ENCODE measurements at regions not wholly inside any gene's neighbourhood (a gene's known extent, or its start where the extent isn't known, plus 50 kb on each side); places are given as distances from the start of the nearest gene placed in this dataset.
"Not testable (repeated sequence)": the region's sequence is repeated elsewhere in the genome, so short reads cannot be mapped to it uniquely, and the experiment has no call there.

GRCh38 chrX:40530509-40530908 is 50.3 kb upstream of the ATP6AP2 start:
- no peak for DNase-seq

DNA sequence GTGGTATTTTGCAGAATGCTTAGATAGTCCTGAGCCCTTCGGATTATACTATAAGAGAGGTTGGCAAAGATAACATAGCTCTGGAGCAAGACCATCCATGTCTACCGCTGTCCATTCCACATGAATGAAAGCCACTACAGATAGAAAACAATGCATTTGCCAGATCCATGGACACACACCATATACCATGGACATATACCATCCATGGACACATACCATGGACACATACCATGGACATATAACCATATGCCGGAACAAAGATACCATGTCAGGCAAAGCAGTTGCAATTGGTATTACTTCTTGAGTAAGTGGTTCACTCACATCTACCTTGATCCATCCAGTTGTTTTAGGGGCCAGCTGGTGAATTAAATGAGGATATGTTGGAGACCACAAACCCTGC is 53.2 kb upstream of the ATP6AP2 start:
- no peak for DNase-seq

DNA sequence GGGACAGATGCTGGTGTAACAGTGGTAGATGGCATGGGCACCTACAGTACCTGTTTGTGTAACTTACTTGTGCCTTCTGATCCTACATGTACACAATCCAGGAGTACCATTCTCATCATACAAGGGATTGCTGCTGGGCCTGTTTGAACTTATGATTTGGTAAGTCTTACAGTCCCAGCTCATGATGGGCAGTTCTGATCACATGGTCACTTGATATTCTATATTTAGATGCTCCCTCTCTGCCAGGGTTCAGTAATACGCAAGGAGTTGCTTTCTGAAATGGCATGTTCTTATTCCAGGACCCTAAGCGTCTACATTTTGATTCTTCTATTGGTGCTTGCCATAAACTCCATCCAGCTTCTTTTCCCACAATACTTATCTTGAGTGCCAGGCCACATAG is 54.4 kb upstream of the ATP6AP2 start:
- no peak for DNase-seq

DNA sequence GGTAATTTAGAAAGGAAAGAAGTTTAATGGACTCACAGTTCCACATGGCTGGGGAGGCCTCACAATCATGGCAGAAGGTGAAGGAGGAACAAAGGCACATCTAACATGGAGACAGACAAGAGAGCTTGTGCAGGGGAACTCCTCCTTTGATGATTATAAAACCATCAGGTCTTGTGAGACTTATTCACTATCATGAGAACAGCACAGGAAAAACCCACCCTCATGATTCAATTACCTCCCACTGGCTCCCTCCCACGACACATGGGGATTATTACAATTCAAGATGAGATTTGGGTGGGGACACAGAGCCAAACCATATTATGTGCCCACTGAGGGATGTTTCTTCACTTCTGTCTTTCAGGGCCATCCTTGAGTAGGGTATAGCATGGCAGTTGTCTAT is 54.9 kb upstream of the ATP6AP2 start:
- DNase-seq: not testable (repeated sequence)

GRCh38 chrX:40524423-40524822 is 56.3 kb upstream of the ATP6AP2 start:
- no peak for DNase-seq

- no peak for DNase-seq
These were observed 56.9 kb upstream of the ATP6AP2 start for GRCh38 chrX:40523852-40524251.

GRCh38 chrX:40521868-40522450 is 58.8 kb upstream of the ATP6AP2 start:
- DNase-seq: no peak

GRCh38 chrX:40514376-40514775 is 66.4 kb upstream of the ATP6AP2 start:
- DNase-seq: no peak

DNA sequence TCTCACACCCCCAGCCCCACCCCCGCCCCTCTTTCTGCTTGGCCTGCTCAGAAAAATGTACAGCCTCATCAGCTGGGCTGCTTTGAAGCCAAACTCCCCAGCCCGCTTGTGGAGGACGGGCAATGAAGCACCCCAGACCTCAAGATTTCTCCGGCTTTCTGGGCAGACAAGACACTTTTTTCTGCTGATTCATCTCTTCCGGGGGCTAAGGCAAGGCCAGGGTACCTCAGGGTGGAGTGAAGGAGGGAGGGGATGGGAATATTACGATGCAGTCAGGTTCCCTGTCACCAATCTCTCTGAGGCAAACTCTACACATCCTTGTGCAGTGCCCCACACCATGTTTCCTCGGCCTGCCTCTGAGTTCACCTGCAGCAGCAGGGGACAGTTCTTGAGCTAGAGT is 66.9 kb upstream of the ATP6AP2 start:
- DNase-seq: no peak

DNA sequence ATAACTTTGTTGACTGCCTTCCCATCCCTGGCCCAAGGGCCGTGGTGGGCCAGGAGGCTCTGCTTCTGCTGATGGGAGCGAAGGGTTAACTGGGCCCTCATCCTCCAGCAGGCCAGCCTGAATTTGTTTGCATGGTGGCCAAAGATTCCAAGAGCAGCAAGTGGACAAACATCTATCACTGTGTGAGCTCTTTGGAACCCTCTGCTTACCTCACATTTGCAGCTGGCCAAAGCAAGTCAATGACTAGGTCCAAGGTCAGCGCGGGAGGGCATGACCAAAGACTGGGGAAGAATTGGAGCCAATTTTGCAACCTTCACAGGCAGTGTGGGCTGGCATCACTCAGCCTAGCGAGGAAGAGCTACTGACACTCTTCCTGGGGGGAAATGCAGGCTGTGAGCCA is 67.8 kb upstream of the ATP6AP2 start:
- DNase-seq: no peak

DNA sequence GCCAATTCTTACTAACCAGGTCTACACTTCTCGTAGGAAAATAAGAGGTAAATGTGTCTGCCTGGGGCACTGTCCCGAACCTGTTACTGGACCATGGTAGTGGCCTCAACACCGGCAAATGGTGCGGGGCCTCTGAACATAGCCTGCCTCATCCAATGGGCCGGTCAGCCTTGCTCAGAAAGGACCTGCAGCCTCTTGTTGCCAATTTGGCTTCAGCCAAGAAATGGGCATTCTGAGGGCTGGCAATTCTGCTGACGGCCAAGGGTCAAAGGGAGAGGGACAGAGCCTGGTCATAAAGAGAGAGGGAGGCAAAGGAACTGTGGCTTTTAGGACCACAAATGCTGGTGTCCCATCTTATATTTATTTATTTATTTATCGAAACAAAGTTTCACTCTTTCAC is 69.5 kb upstream of the ATP6AP2 start:
- DNase-seq: no peak

DNA sequence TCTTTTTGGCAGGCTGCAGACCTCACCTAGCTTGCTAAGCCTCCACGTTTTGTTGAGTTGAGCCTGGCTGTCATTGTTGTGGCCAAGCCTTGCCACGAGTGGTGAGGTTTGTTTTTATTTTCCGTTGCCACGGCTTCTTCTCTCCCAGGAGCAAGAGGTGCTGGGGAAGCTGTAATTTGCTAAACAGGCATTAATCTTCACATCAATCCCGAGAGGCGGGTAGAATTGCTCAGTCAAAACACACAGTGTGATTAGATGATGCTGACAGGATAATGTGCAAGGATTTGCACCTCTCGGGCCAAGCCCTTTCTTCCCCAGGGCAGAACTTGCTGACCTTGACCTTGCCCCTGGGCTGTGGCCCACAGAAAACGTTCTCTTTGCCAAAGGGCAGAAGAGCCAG is 72.2 kb upstream of the ATP6AP2 start:
- DNase-seq: no peak

- DNase-seq: no peak
These were observed 74.4 kb upstream of the ATP6AP2 start for GRCh38 chrX:40506201-40506985.

GRCh38 chrX:40504801-40505605 is 75.8 kb upstream of the ATP6AP2 start:
- peak; percentile 58 for DNase-seq

DNA sequence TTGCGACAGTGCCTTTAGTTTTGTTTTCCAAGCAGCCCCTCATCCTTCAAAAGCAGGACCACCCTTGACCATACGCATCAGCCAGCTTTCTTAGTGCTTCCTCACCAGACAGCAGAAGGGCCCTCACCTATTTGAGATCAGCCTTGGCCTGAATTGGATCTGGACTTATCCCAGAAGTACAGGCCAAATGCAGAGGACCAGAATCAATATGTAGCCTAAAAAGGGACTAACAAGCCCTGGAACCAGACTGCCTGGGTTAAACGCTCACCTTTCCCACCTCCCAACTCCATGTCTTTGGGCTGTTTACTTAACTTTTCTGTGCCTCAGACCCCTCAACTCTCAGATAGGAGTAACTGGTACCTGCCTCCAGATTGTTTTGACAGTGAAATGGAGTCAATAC is 77.7 kb upstream of the ATP6AP2 start:
- DNase-seq: no peak

DNA sequence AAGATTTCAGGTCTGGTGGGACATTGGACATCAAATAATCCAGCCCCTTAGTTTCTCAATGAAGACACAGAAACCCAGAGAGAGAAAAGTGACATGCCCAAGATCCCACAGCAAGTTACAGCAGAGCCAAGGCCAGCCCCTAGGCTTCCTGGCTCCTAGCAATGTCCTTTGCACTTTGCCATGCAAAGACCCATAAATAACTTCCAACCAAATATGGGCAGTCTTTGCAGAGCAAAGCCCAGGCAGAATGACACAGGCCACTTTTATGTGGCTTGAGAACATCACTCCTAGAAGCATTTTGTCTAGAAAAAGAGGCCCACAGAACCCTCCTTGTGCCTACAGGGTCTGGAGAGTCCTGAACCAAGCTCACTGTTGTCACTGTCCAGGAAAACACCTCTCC is 78.1 kb upstream of the ATP6AP2 start:
- no peak for DNase-seq

DNA sequence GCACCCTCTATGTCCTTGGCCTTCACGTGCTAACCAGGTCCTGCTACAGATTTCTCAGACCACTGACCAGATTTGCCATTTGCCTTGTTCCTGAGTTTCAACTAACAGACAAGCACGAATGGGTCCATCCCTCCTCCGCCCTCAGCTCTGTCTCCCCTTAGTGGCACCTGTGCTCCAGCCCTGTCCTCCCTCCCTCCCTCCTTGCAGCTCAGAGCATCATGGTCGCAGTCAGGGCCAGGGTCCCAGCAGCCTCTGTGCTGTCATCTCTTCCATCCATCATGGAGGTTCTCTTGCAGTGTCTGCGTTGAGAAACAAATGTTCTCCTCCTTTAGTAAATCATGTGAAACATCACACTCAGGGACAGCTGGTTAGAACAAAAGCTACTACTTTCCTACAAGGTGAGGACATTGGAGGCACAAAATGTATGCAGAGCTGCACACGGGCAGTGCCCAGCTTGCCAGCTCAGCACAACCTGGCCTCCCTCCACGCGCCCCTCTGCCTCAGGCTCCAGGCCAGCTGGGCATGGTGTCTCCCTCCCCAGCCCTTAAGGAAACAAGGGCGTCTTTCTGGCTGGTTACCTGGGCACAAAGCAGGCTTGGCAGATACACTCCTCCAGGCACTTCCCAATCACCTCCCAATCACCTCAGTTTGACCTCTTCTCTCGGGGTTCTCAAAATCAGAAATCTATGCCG is 79.5 kb upstream of the ATP6AP2 start:
- DNase-seq: no peak

DNA sequence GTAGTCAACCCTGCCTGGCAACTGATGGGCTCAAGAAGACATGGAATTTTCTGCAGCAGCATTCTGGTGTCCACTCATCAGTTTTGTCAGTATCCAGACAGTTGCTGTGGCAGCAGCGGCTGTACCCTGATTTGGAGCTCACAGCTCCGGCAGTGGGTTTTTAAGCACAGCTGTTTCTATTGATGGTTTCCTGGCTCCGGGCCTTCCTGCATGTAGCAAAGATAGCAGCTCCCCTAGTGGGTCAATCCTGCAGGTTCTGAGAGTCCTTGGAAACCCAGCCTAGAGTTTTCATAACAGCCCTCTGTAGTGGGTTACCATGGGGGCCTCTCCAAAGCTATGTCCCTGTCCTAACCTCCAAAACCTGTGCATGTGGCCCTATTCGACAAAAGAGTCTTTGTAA is 84.0 kb upstream of the ATP6AP2 start:
- peak; percentile 71 for DNase-seq

- no peak for DNase-seq
These were observed 85.1 kb upstream of the ATP6AP2 start for GRCh38 chrX:40495659-40496058.

- no peak for DNase-seq
These were observed 86.8 kb upstream of the ATP6AP2 start for GRCh38 chrX:40494005-40494404.

GRCh38 chrX:40488296-40488695 is 92.5 kb upstream of the ATP6AP2 start:
- DNase-seq: no peak

GRCh38 chrX:40485973-40486372 is 94.8 kb upstream of the ATP6AP2 start:
- DNase-seq: no peak

- DNase-seq: no peak
These were observed 95.5 kb upstream of the ATP6AP2 start for GRCh38 chrX:40485102-40485826.

Data from right hindlimb (tissue), 1 donor.